B cell (primary cell): ENCODE measurements at regions not wholly inside any gene's neighbourhood (a gene's known extent, or its start where the extent isn't known, plus 50 kb on each side); places are given as distances from the start of the nearest gene placed in this dataset.

Experiments
- ATAC-seq: fragments of 200-7000 bp; cut with Tn5 transposase; one replicate; pipeline ENCODE4 v1.10.0; 2021; ENCODE audit warnings: low read depth, mild to moderate bottlenecking, moderate number of reproducible peaks, moderate library complexity
- CTCF ChIA-PET: fragments of 350-600 bp; sonication (Branson Sonifier 250); formaldehyde crosslinking; loops from one replicate; lab custom pipeline; 2021; ENCODE audit warnings: antibody characterized with exemption, inconsistent platforms; lab: Charles Lee
- POLR2A ChIA-PET: fragments of 350-600 bp; sonication (Branson Sonifier 250); formaldehyde crosslinking; loops from one replicate; lab custom pipeline; 2021; ENCODE audit warnings: antibody characterized with exemption; lab: Charles Lee
- DNase-seq: peaks from one replicate; pipeline ENCODE4 v3.0.0; 2013
- H2AFZ ChIP-seq: 2 replicates; pipeline ENCODE4 v1.6.1; 2012; ENCODE audit warnings: mild to moderate bottlenecking, low read depth, low read length; ENCODE audit not compliant: insufficient read depth, poor library complexity, severe bottlenecking
- H3K27ac ChIP-seq, 2 donors: 1 replicate in 1 of 2; 2 replicates in 1 of 2; pipeline ENCODE4 v1.5.1; 2012 to 2013; ENCODE audit warnings: low read length in 2 of 2, mild to moderate bottlenecking in 2 of 2, moderate library complexity in 1 of 2
- H3K27me3 ChIP-seq, 4 experiments: fragments of 200-600 bp in 1 of 4; sonication (generic) in 1 of 4; replicated peaks in 1 of 4; 1 replicate in 2 of 4; 2 replicates in 2 of 4; pipeline versions ENCODE4 v1.6.1 to v1.7.0; 2013 to 2016; ENCODE audit warnings: low read length in 3 of 4, mild to moderate bottlenecking in 2 of 4, mixed read lengths in 1 of 4, moderate library complexity in 1 of 4; ENCODE audit not compliant: insufficient read depth in 4 of 4, control insufficient read depth in 3 of 4; ENCODE audit errors: control extremely low read depth in 1 of 4
- H3K36me3 ChIP-seq, 2 experiments: replicated peaks in 1 of 2; 1 replicate in 1 of 2; 2 replicates in 1 of 2; pipeline versions ENCODE4 v1.6.1 to v1.7.1; 2013; ENCODE audit warnings: low read length in 1 of 2; ENCODE audit not compliant: insufficient read depth in 2 of 2, control insufficient read depth in 1 of 2; ENCODE audit errors: control extremely low read depth in 1 of 2, extremely low read depth in 1 of 2
- H3K4me1 ChIP-seq, 2 donors: fragments of 200-600 bp in 1 of 2; sonication (generic) in 1 of 2; 1 replicate in 1 of 2; 2 replicates in 1 of 2; pipeline versions ENCODE4 v1.5.1 to v1.6.1; 2013 to 2017; ENCODE audit warnings: low read length in 2 of 2; ENCODE audit not compliant: control insufficient read depth in 2 of 2, insufficient read depth in 2 of 2
- H3K4me2 ChIP-seq: replicated peaks from 2 replicates; pipeline ENCODE3; 2012; ENCODE audit warnings: mild to moderate bottlenecking, low read depth, low read length; ENCODE audit not compliant: poor library complexity, severe bottlenecking
- H3K4me3 ChIP-seq, 5 experiments: fragments of 200-600 bp in 1 of 5; sonication (generic) in 1 of 5; 1 replicate in 3 of 5; 2 replicates in 2 of 5; pipeline versions ENCODE4 v1.5.1 to v1.7.0; 2011 to 2016; ENCODE audit warnings: low read length in 4 of 5, mild to moderate bottlenecking in 4 of 5, low read depth in 2 of 5, control low read depth in 1 of 5, moderate library complexity in 1 of 5; ENCODE audit not compliant: insufficient read depth in 1 of 5; ENCODE audit errors: control extremely low read depth in 1 of 5, extremely low read depth in 1 of 5
- H3K79me2 ChIP-seq: fragments of 200-600 bp; sonication (generic); one replicate; pipeline ENCODE4 v1.6.0; 2016; ENCODE audit warnings: low read length; ENCODE audit not compliant: control insufficient read depth, insufficient read depth
- H3K9ac ChIP-seq: fragments of 200-600 bp; sonication (generic); 2 replicates; pipeline ENCODE4 v1.6.1; 2017; ENCODE audit warnings: mild to moderate bottlenecking, low read length, moderate library complexity
- H3K9me3 ChIP-seq, 3 donors: one replicate each; pipeline versions ENCODE4 v1.6.1 to v1.7.1; 2013; ENCODE audit warnings: low read length in 2 of 3; ENCODE audit not compliant: control insufficient read depth in 2 of 3, insufficient read depth in 1 of 3; ENCODE audit errors: control extremely low read depth in 1 of 3
- H4K20me1 ChIP-seq: 2 replicates; pipeline ENCODE4 v1.6.0; 2012; ENCODE audit warnings: mild to moderate bottlenecking, low read length; ENCODE audit not compliant: insufficient read depth, control insufficient read depth, poor library complexity, severe bottlenecking
- H3K27ac Mint-ChIP-seq: one replicate; pipeline ENCODE4 v1.8.0; 2021; ENCODE audit warnings: mixed read lengths
- H3K27me3 Mint-ChIP-seq: one replicate; pipeline ENCODE4 v1.8.0; 2021; ENCODE audit warnings: mixed read lengths
- H3K4me1 Mint-ChIP-seq: one replicate; pipeline ENCODE4 v1.8.0; 2021; ENCODE audit warnings: mixed read lengths
- H3K4me3 Mint-ChIP-seq: one replicate; pipeline ENCODE4 v1.8.0; 2021; ENCODE audit warnings: mixed read lengths
- H3K9me3 Mint-ChIP-seq: one replicate; pipeline ENCODE4 v1.8.0; 2022; ENCODE audit warnings: mixed read lengths; ENCODE audit not compliant: insufficient read depth
- CTCF ChIP-seq: fragments of 200-600 bp; IDR thresholded peaks from one replicate; pipeline ENCODE4 v1.8.0; 2022; ENCODE audit warnings: antibody characterized with exemption, mild to moderate bottlenecking
- EZH2 ChIP-seq: IDR thresholded peaks from 2 replicates; pipeline ENCODE4 v1.6.1; 2012; ENCODE audit warnings: borderline replicate concordance, low read depth, mild to moderate bottlenecking, moderate library complexity, low read length; ENCODE audit not compliant: insufficient read depth, poor library complexity, severe bottlenecking
- WGBS: methylation state at CpG from one replicate; pipeline ENCODE4 v1.1.5; 2013; ENCODE audit warnings: missing lambda C conversion rate; ENCODE audit not compliant: insufficient coverage; 5-methylcytosine and 5-hydroxymethylcytosine counted together
- intact Hi-C: fragments of 100-400 bp; cut with micrococcal nuclease; formaldehyde crosslinking; loops from one replicate; pipeline ENCODE4 v1.10.0; 2022

- Histone ChIP-seq H4K20me1 (no peaks in the 10 kb centered on the region), H3K9me3 (no peaks in the 10 kb centered on the region), H3K36me3 (no peaks in the 10 kb centered on the region), H3K27ac (no peak overlapping the region), H3K9ac (no peak overlapping the region), H3K79me2 (no peaks in the 10 kb centered on the region), H2AFZ (no peak overlapping the region), H3K4me1 (peaks cover 0 to 2% of the 10 kb centered on the region in 2 donors), H3K4me3 (no peak overlapping the region), H3K4me2 (no peak overlapping the region), H3K27me3 (peaks cover 0 to 12% (median 7%) of the 10 kb centered on the region in 4 experiments)
- ChIA-PET POLR2A (no interaction called here), CTCF (interaction anchor here (0.5 to 1.1 kb wide), 2 partner anchors 797 to 806 kb away, joined by 4 to 6 read pairs; no protein-coding TSS in a partner anchor)
- intact Hi-C loops: no loop called here
- TF ChIP-seq EZH2: no peak
- no peak for TF ChIP-seq CTCF
- Mint-ChIP-seq H3K27me3 (peaks cover 52% of the 10 kb centered on the region), H3K27ac (no peak overlapping the region), H3K4me3 (no peak overlapping the region), H3K9me3 (no peaks in the 10 kb centered on the region), H3K4me1 (peaks cover 3% of the 10 kb centered on the region)
- 47% methylated on average over 3 of the region's 3 CpGs for WGBS
- no peak for ATAC-seq
- no peak for DNase-seq
Observed at GRCh38 chr1:199691540-199691939, 336.0 kb upstream of the NR5A2 start.

- Histone ChIP-seq H3K4me2 (no peak overlapping the region), H3K79me2 (no peaks in the 10 kb centered on the region), H3K4me3 (no peak overlapping the region), H3K36me3 (no peaks in the 10 kb centered on the region), H3K9ac (no peak overlapping the region), H3K9me3 (no peaks in the 10 kb centered on the region), H4K20me1 (no peaks in the 10 kb centered on the region), H3K27me3 (peaks cover 0 to 12% (median 6%) of the 10 kb centered on the region in 4 experiments), H3K4me1 (peaks cover 0 to 2% of the 10 kb centered on the region in 2 donors), H3K27ac (no peak overlapping the region), H2AFZ (no peak overlapping the region)
- Mint-ChIP-seq H3K27me3 (peaks cover 45% of the 10 kb centered on the region), H3K4me3 (no peak overlapping the region), H3K4me1 (peaks cover 3% of the 10 kb centered on the region), H3K9me3 (no peaks in the 10 kb centered on the region), H3K27ac (no peak overlapping the region)
- POLR2A ChIA-PET: no interaction called here
- DNase-seq (no peak), ATAC-seq (no peak)
- 100% methylated on average over 1 of the region's 2 CpGs for WGBS
- intact Hi-C loops: no loop called here
- TF ChIP-seq CTCF (no peak), EZH2 (no peak)
- CTCF ChIA-PET: interaction anchor here (1.8 kb wide), 1 partner anchor 9 kb away, joined by 6 read pairs; no protein-coding TSS in a partner anchor
Observed at GRCh38 chr1:199693724-199694123, 333.8 kb upstream of the NR5A2 start.
